A673 (cell line): ENCODE measurements at regions not wholly inside any gene's neighbourhood (a gene's known extent, or its start where the extent isn't known, plus 50 kb on each side); places are given as distances from the start of the nearest gene placed in this dataset.

Experiments
- BruUV-seq: library from RNA; stranded (reverse); fragments of 400-500 nt; replicated peaks from 2 replicates; lab custom pipeline; 2021; lab: Mats Ljungman, UMichigan
- CTCF ChIA-PET: fragments of 300-600 bp; sonication (Branson Sonifier 250); formaldehyde crosslinking; loops from one replicate; lab custom pipeline; 2022; ENCODE audit warnings: antibody characterized with exemption; lab: Charles Lee
- POLR2A ChIA-PET: fragments of 300-600 bp; sonication (Branson Sonifier 250); formaldehyde crosslinking; loops from one replicate; lab custom pipeline; 2022; ENCODE audit warnings: antibody characterized with exemption; ENCODE audit not compliant: low non-redundant PET; lab: Charles Lee
- DNase-seq: peaks from one replicate; pipeline ENCODE4 v3.0.0-alpha.2; 2015; ENCODE audit warnings: low spot score
- H3K27ac ChIP-seq: fragments of 200-600 bp; sonication (generic); 2 replicates; pipeline ENCODE4 v1.5.1; 2016; ENCODE audit warnings: mixed run types, low read depth, mild to moderate bottlenecking, mixed read lengths, antibody characterized with exemption, low read length; ENCODE audit not compliant: poor library complexity, severe bottlenecking
- H3K27me3 ChIP-seq: fragments of 200-600 bp; sonication (generic); replicated peaks from 2 replicates; pipeline ENCODE4 v1.6.1; 2017; ENCODE audit warnings: mixed run types, low read depth, mild to moderate bottlenecking, mixed read lengths, antibody characterized with exemption, low read length; ENCODE audit not compliant: insufficient read depth, poor library complexity
- H3K36me3 ChIP-seq: fragments of 200-600 bp; sonication (generic); 2 replicates; pipeline ENCODE4 v1.6.1; 2016; ENCODE audit warnings: mixed run types, mild to moderate bottlenecking, mixed read lengths, antibody characterized with exemption, low read length; ENCODE audit not compliant: insufficient read depth, poor library complexity, severe bottlenecking
- H3K4me1 ChIP-seq: fragments of 200-600 bp; sonication (generic); 2 replicates; pipeline ENCODE4 v1.6.1; 2017; ENCODE audit warnings: mixed run types, mild to moderate bottlenecking, mixed read lengths, antibody characterized with exemption, low read length; ENCODE audit not compliant: insufficient read depth, poor library complexity, severe bottlenecking
- H3K4me3 ChIP-seq: fragments of 200-600 bp; sonication (generic); 2 replicates; pipeline ENCODE4 v1.5.1; 2016; ENCODE audit warnings: low read depth, mixed run types, mild to moderate bottlenecking, mixed read lengths, low read length; ENCODE audit not compliant: poor library complexity, severe bottlenecking
- H3K9me3 ChIP-seq: fragments of 200-600 bp; sonication (generic); 2 replicates; pipeline ENCODE4 v1.6.1; 2016; ENCODE audit warnings: mixed run types, low read depth, mild to moderate bottlenecking, mixed read lengths, antibody characterized with exemption, low read length; ENCODE audit not compliant: poor library complexity, severe bottlenecking
- CTCF ChIP-seq: fragments of 300-800, 200-600 bp; sonication (generic); conservative IDR thresholded peaks from 2 replicates; pipeline ENCODE4 v1.5.1; 2017; ENCODE audit warnings: low read depth, mild to moderate bottlenecking, antibody characterized with exemption, low read length, moderate library complexity, mixed read lengths
- EZH2 ChIP-seq: fragments of 200-600 bp; sonication (generic); IDR thresholded peaks from 2 replicates; pipeline ENCODE4 v1.6.1; 2017; ENCODE audit warnings: borderline replicate concordance, low read depth, mild to moderate bottlenecking, mixed read lengths, antibody characterized with exemption, low read length; ENCODE audit not compliant: poor library complexity, severe bottlenecking
- intact Hi-C: fragments of 100-400 bp; cut with micrococcal nuclease; formaldehyde crosslinking; loops from one replicate; pipeline ENCODE4 v1.10.0; 2022; ENCODE audit not compliant: unreplicated experiment

GRCh38 chr13:110028311-110028710 is 241.9 kb upstream of the IRS2 start:
- no peaks in the 10 kb centered on the region for H3K4me1 ChIP-seq
- ChIA-PET CTCF (no interaction called here), POLR2A (no interaction called here)
- intact Hi-C loops = no loop called here
- no TSS peak for BruUV-seq
- no peaks in the 10 kb centered on the region for H3K9me3 ChIP-seq
- no peak overlapping the region for H3K27ac ChIP-seq
- DNase-seq = no peak
- no peaks in the 10 kb centered on the region for H3K36me3 ChIP-seq
- TF ChIP-seq EZH2 (no peak), CTCF (no peak)
- peaks cover 96% of the 10 kb centered on the region for H3K27me3 ChIP-seq
- H3K4me3 ChIP-seq = no peak overlapping the region

- Histone ChIP-seq H3K27ac (no peak overlapping the region), H3K27me3 (peaks cover 96% of the 10 kb centered on the region), H3K4me1 (no peaks in the 10 kb centered on the region), H3K9me3 (no peaks in the 10 kb centered on the region), H3K4me3 (no peak overlapping the region), H3K36me3 (no peaks in the 10 kb centered on the region)
- CTCF ChIA-PET = no interaction called here
- POLR2A ChIA-PET = no interaction called here
- no peak for DNase-seq
- intact Hi-C loops = no loop called here
- no peak for TF ChIP-seq EZH2
- no peak for TF ChIP-seq CTCF
- no TSS peak for BruUV-seq
Measured at GRCh38 chr13:110027470-110028240, 241.3 kb upstream of the IRS2 start.

- no peak for DNase-seq
- no peak overlapping the region for H3K27ac ChIP-seq
- H3K9me3 ChIP-seq = no peaks in the 10 kb centered on the region
- H3K4me1 ChIP-seq = no peaks in the 10 kb centered on the region
- intact Hi-C loops = no loop called here
- H3K4me3 ChIP-seq = no peak overlapping the region
- CTCF ChIA-PET = no interaction called here
- no peak for TF ChIP-seq CTCF
- no peak for TF ChIP-seq EZH2
- POLR2A ChIA-PET = no interaction called here
- peaks cover 96% of the 10 kb centered on the region for H3K27me3 ChIP-seq
- no TSS peak for BruUV-seq
- no peaks in the 10 kb centered on the region for H3K36me3 ChIP-seq
Measured at GRCh38 chr13:110024645-110024980, 238.2 kb upstream of the IRS2 start.
